ENCODE measurements at regions not wholly inside any gene's neighbourhood (a gene's known extent, or its start where the extent isn't known, plus 50 kb on each side); places are given as distances from the start of the nearest gene placed in this dataset.
A peak's percentile ranks its signal among the peaks of the same experiment; 100 is the strongest.

GRCh38 chr18:61605376-61606067 lies 272.3 kb downstream of the CDH20 start:
- peak overlapping the region in 1 of 2 donors; percentile 54 for H3K4me3 ChIP-seq (replicated peaks in 1 of 2; ENCODE audit: low read depth in 2 of 2, low read length in 2 of 2)
- TF ChIP-seq, protein P1, sequence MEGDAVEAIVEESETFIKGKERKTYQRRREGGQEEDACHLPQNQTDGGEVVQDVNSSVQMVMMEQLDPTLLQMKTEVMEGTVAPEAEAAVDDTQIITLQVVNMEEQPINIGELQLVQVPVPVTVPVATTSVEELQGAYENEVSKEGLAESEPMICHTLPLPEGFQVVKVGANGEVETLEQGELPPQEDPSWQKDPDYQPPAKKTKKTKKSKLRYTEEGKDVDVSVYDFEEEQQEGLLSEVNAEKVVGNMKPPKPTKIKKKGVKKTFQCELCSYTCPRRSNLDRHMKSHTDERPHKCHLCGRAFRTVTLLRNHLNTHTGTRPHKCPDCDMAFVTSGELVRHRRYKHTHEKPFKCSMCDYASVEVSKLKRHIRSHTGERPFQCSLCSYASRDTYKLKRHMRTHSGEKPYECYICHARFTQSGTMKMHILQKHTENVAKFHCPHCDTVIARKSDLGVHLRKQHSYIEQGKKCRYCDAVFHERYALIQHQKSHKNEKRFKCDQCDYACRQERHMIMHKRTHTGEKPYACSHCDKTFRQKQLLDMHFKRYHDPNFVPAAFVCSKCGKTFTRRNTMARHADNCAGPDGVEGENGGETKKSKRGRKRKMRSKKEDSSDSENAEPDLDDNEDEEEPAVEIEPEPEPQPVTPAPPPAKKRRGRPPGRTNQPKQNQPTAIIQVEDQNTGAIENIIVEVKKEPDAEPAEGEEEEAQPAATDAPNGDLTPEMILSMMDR (IDR thresholded peaks at IDR 0.05; ENCODE audit: low read depth, low read length) = no peak
- DNase-seq (ENCODE audit: low read depth in 2 of 2) = peak in 1 of 2 donors; percentile 29

Measured in cardiac fibroblast (primary cell).